Fibroblast of lung (primary cell): ENCODE measurements at regions not wholly inside any gene's neighbourhood (a gene's known extent, or its start where the extent isn't known, plus 50 kb on each side); places are given as distances from the start of the nearest gene placed in this dataset.

Experiments
- CTCF ChIP-seq, 2 donors: IDR thresholded peaks in 1 of 2; conservative IDR thresholded peaks in 1 of 2; 1 replicate in 1 of 2; 2 replicates in 1 of 2; pipeline ENCODE4 v1.5.1; 2011 to 2012; ENCODE audit warnings: low read length in 2 of 2, control low read depth in 1 of 2, inconsistent platforms in 1 of 2, low read depth in 1 of 2, mild to moderate bottlenecking in 1 of 2
- EZH2 ChIP-seq: IDR thresholded peaks from 2 replicates; pipeline ENCODE4 v1.5.1; 2012; ENCODE audit warnings: low read length, control low read depth, mild to moderate bottlenecking; ENCODE audit errors: missing control alignments

GRCh38 chr3:17954801-17955200 lies 212.4 kb upstream of the TBC1D5 start:
- TF ChIP-seq CTCF (conservative IDR thresholded peaks at IDR 0.05 in 1 of 2, IDR thresholded peaks at IDR 0.05 in 1 of 2; ENCODE audit: low read depth in 1 of 2, low read length in 2 of 2) (no peak), EZH2 (no peak)
